NCI-H2227 treated with DMSO at 0.1 percent for 48 hours (cell line): ENCODE measurements at regions not wholly inside any gene's neighbourhood (a gene's known extent, or its start where the extent isn't known, plus 50 kb on each side); places are given as distances from the start of the nearest gene placed in this dataset.

Experiments used
- DNase-seq: peaks from one replicate; lab custom pipeline; 2025; lab: John Stamatoyannopoulos, UW

GRCh38 chr15:60093273-60094067 lies 89.4 kb downstream of the FOXB1 start:
- DNase-seq, result peak; percentile 60

GRCh38 chr15:60095711-60096110 lies 91.6 kb downstream of the FOXB1 start:
- DNase-seq, result no peak

DNA sequence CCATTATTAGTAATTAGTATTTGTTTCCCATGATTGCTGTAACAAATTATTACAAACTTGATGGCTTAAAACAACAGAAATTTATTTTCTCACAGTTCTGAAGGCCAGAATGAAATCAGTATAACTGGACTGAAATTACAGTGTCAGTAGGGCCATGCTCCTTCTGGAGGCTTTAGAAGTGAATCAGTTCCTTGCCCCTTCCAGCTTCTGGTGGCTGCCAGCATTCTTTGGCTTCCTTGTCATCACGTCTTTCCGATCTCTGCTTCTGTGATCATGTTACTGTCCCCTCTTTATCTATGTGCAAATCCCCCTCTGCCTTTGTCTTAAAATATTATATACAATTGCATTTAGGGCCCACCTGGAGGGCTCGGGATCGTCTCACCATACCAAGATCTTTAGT lies 92.0 kb downstream of the FOXB1 start:
- DNase-seq, result no peak

DNA sequence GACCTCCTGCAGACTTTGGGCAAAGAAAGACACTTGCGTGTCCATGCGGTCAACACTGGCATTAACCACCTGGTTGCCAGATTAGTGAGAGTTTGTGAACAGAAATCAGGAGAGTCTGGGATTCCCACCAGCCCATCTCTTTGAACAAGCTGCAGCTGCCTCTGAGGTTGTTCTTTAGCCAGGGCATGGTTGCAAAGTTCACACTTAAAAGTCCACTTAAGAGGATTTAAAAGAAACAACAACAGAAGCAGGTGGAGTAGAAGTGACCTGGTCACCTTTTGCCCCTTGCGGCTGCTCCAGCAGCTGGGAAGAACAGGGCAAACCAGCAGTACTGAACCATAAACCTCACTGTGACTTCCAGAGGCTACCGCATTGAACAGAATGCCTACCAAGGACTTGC lies 97.3 kb downstream of the FOXB1 start:
- no peak for DNase-seq

GRCh38 chr15:60102748-60103147 lies 98.6 kb downstream of the FOXB1 start:
- DNase-seq, result no peak

GRCh38 chr15:60110909-60111308 lies 106.8 kb downstream of the FOXB1 start:
- DNase-seq, result no peak

- peak; percentile 66 for DNase-seq
Observed at GRCh38 chr15:60115579-60116380, 111.7 kb downstream of the FOXB1 start.

DNA sequence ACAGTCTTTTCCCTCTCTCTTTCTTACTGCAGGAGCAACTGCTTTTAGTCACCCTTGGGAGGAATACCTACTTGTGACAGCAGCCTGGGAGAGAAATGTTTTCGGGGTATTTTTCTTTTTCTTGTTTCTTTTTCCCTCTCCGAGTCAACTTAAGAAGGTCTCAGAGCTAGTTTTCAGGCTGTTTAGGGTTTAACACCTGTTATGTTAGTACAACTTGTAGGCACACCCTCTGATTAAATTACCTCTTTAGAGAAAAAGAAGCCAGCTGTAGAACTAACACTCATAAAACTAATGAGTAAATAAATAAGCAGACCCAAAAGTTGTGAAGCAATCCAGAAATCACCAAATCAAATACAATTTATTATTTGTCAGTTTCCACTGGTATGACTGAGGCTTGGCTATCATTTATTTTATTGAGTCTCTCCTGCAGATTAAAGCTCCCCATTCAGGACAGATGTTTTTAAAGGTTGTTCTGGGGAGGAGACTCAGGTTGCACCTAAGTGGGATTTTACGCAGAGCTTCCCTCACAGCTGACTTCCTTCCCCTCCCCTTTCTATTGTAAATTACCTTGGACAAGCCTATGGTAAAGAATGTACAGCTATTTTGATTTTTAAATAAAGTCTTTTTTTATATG lies 112.5 kb downstream of the FOXB1 start:
- DNase-seq, result no peak

DNA sequence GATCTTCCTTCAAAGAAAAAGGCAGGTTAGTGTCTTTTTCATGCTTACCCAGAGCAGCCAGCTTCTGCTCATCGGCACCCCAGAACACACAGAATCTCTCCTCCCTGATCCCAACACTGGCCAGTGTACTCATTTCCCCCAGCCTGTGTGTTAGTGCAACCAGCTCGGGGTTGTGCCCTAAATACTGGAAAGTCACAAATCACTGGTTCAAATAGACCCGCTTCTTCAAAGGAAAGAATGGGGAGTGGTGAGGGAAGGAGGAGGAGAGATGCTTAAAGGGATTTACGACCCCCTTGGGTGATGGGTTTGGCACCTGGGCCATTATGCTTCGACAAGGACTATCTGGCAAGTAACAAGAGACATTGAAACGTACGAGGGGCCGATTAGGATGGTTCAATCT lies 114.0 kb downstream of the FOXB1 start:
- no peak for DNase-seq

DNA sequence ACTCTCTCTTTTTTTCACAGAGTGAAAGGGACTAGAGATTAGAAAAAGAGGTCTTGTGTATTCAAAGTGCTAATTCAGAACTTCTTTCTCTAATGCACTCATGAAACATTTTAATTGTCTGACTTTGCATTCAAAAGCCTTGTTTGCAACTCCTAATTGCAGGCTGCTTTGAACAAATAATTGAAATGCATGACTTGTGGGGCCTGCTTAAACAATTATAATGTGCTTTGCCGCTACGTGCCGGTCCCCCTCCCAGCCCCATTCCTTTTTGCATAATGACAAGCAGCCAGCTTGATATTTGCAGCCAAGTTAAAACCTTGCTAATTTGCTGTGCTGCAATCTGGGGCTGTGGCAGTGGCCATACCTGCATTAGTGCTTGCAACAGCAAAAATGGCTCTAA lies 114.5 kb downstream of the FOXB1 start:
- no peak for DNase-seq

DNA sequence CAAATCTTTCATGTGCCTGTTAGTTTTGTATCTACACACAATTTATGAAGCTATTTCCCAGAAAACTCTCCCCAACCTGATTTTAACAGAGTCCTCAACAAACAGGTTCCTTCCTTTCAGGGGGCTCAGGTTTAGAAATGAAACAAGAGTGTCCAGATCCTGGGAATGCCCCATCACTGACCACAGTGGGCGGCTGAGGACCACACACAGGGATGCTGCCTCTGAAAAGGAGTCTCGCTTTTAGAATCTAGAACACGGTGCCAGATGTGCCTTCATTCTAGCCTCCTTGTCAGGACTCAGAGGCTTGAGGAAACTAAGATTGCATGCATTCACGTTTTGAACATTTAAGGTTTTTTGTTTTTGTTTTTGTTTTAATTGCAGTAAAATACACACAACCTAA lies 115.0 kb downstream of the FOXB1 start:
- DNase-seq, result no peak

GRCh38 chr15:60120100-60120499 lies 116.0 kb downstream of the FOXB1 start:
- no peak for DNase-seq

DNA sequence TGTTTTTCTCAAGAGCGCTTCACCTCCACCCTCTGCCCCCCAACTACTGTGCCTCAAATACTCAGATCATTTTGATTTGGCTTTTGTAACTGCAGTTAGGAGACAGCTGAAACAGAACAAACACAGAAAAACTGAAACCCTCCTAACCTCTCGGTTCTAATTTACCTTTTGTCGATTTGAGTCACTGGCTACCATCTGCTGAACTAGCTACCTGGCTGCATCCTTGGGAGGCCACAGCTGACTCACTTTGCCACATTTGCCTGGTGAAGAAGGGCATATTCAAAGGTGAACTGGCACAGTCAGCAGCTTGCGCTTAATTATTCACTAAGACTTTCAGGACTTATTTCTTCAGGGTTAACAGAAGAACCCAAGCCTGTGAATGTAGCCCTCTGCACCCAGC lies 117.7 kb downstream of the FOXB1 start:
- no peak for DNase-seq

DNA sequence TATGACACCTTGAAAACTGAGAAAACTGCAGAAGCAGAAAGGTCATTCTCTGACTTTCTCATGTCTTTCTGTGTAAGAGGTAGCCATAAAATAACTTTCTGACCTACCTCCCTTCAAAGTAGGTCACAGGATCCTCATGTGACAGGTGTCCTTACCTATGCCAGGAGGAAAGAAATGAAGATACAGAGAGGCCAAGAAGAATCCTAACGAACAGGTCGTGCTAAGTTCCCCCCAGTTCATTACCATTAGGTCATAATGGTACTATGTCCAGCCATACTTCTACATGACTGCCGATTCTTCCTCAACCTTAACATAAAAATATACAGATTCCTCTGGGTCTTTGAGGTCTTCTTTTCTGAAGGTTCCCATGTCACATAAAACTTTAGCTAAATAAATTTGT lies 118.6 kb downstream of the FOXB1 start:
- DNase-seq, result no peak

GRCh38 chr15:60124460-60125070 lies 120.5 kb downstream of the FOXB1 start:
- no peak for DNase-seq

GRCh38 chr15:60125334-60125733 lies 121.2 kb downstream of the FOXB1 start:
- no peak for DNase-seq

DNA sequence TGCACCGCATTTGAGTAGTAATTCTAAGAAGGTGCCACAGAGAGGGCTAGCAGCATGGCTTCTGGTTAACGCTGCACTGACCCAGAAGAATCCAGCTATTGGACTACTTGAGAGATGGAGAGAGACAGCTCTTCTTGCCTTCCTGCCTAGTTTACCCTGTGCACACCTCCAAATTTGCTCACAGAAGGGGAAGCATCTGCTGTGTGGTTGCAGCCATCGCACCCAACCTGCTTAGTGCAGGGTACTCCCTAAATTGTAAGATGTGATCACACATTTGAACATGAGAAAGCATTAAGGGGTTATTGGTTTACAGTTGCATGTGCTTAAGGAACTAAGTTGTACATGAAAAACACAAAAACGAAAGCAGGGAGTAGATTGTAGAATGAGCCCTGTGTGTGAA lies 122.1 kb downstream of the FOXB1 start:
- no peak for DNase-seq

DNA sequence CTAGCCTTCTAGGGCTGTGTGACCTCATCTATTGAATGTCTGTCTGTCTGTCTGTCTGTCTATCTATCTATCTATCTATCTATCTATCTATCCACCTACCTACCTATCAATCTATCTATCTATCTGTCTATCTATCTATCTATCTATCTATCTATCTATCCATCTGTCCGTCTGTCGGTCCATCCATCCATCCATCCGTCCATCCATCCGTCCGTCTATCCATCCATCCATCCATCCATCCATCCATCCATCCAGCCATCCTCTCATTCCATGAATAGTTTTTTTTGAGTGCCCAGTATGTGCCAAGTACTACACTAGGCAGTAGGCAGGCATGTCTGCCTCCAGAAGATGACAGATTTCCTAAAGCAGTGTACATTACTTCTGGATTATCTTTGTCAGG lies 122.5 kb downstream of the FOXB1 start:
- DNase-seq, result no peak

DNA sequence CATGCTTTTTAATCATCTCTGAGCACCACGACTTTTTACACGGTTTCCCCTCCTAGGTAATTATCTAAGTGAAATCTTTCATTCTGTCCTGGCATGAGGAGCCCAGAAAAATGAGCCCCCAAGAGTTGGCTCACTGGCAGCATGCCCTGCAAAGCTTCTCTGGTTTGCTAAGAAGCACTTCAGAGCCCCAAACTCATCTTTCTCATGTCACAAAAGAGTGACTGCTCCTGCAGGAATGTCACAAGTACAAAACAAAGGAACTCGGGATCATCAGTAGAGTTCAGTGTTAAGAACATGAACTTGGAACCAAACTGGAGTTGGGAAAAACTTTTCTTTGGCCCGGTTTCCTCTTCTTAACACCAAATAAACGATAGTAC lies 123.9 kb downstream of the FOXB1 start:
- DNase-seq, result no peak

- DNase-seq, result no peak
Observed at GRCh38 chr15:60128710-60129109, 124.6 kb downstream of the FOXB1 start.

- no peak for DNase-seq
Observed at GRCh38 chr15:60130398-60130797, 126.3 kb downstream of the FOXB1 start.

GRCh38 chr15:60130821-60131220 lies 126.7 kb downstream of the FOXB1 start:
- DNase-seq, result no peak

DNA sequence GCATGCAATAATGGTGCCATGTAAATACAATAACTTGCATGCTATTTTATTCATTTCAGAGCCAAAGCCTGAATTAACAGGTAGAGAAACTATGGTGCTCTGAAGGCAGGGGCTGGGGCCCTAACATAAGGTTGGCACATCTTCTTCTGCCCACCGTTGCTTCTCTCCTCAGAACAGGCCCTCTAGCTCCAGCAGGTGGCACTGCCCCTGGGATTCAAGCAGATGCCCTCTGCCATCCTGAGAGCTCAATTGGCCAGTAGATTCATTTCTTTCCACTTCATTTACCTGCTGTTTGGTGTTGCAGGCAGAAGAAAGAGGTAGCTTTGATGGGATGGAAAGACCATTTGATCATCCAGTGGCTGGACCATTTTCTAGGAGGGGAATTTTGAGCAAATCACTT lies 130.5 kb downstream of the FOXB1 start:
- no peak for DNase-seq
